ENCODE measurements at regions not wholly inside any gene's neighbourhood (a gene's known extent, or its start where the extent isn't known, plus 50 kb on each side); places are given as distances from the start of the nearest gene placed in this dataset.

DNA sequence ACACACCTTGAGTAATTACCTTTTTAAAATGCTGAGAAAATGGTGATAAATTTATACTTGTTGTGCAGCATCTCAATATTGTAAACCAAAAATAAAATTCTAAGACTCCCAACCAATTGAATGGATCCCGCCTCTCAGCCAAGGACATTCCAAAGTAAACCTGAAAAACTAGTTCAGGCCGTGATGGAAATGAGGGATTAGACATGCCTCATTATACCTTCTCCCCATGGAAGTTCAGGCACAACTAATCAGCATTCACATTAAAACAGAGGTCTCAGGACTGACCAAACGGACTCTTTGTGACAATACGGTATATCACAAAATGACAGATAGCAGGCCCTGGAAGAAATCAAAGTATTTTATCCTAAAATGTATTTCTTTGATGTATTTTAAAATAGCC, 907.4 kb upstream of the RAG2 start:
- TF ChIP-seq EP300 (IDR thresholded peaks at IDR 0.05) (no peak), JUN (IDR thresholded peaks at IDR 0.05) (no peak), PBX3 (IDR thresholded peaks at IDR 0.05) (no peak), MAX (IDR thresholded peaks at IDR 0.05) (no peak), POLR2A (IDR thresholded peaks at IDR 0.05; ENCODE audit: low read length) (no peak), CBX8 (IDR thresholded peaks at IDR 0.05) (no peak), NPAS2 (CRISPR knock-in tag; IDR thresholded peaks at IDR 0.05; ENCODE audit: borderline replicate concordance) (no peak), RFX5 (IDR thresholded peaks at IDR 0.05) (no peak), SREBF2 (IDR thresholded peaks at IDR 0.05) (no peak), RCOR1 (IDR thresholded peaks at IDR 0.05; ENCODE audit: low read depth, low read length) (no peak), KDM1A (IDR thresholded peaks at IDR 0.05; ENCODE audit: low read depth) (no peak), MAZ (IDR thresholded peaks at IDR 0.05; ENCODE audit: borderline replicate concordance, low read depth, low read length) (no peak)
- TF ChIP-seq, protein P1, sequence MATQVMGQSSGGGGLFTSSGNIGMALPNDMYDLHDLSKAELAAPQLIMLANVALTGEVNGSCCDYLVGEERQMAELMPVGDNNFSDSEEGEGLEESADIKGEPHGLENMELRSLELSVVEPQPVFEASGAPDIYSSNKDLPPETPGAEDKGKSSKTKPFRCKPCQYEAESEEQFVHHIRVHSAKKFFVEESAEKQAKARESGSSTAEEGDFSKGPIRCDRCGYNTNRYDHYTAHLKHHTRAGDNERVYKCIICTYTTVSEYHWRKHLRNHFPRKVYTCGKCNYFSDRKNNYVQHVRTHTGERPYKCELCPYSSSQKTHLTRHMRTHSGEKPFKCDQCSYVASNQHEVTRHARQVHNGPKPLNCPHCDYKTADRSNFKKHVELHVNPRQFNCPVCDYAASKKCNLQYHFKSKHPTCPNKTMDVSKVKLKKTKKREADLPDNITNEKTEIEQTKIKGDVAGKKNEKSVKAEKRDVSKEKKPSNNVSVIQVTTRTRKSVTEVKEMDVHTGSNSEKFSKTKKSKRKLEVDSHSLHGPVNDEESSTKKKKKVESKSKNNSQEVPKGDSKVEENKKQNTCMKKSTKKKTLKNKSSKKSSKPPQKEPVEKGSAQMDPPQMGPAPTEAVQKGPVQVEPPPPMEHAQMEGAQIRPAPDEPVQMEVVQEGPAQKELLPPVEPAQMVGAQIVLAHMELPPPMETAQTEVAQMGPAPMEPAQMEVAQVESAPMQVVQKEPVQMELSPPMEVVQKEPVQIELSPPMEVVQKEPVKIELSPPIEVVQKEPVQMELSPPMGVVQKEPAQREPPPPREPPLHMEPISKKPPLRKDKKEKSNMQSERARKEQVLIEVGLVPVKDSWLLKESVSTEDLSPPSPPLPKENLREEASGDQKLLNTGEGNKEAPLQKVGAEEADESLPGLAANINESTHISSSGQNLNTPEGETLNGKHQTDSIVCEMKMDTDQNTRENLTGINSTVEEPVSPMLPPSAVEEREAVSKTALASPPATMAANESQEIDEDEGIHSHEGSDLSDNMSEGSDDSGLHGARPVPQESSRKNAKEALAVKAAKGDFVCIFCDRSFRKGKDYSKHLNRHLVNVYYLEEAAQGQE (IDR thresholded peaks at IDR 0.05), result no peak
- TF ChIP-seq, protein P2, sequence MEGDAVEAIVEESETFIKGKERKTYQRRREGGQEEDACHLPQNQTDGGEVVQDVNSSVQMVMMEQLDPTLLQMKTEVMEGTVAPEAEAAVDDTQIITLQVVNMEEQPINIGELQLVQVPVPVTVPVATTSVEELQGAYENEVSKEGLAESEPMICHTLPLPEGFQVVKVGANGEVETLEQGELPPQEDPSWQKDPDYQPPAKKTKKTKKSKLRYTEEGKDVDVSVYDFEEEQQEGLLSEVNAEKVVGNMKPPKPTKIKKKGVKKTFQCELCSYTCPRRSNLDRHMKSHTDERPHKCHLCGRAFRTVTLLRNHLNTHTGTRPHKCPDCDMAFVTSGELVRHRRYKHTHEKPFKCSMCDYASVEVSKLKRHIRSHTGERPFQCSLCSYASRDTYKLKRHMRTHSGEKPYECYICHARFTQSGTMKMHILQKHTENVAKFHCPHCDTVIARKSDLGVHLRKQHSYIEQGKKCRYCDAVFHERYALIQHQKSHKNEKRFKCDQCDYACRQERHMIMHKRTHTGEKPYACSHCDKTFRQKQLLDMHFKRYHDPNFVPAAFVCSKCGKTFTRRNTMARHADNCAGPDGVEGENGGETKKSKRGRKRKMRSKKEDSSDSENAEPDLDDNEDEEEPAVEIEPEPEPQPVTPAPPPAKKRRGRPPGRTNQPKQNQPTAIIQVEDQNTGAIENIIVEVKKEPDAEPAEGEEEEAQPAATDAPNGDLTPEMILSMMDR (IDR thresholded peaks at IDR 0.05), result no peak
